NCI-H446 treated with DMSO at 0.1 percent for 48 hours (cell line): ENCODE measurements at regions not wholly inside any gene's neighbourhood (a gene's known extent, or its start where the extent isn't known, plus 50 kb on each side); places are given as distances from the start of the nearest gene placed in this dataset.

Source experiments
- DNase-seq: peaks from one replicate; lab custom pipeline; 2025; lab: John Stamatoyannopoulos, UW

- DNase-seq, result no peak
These were observed 336.6 kb downstream of the EN1 start for GRCh38 chr2:118510807-118511206.

DNA sequence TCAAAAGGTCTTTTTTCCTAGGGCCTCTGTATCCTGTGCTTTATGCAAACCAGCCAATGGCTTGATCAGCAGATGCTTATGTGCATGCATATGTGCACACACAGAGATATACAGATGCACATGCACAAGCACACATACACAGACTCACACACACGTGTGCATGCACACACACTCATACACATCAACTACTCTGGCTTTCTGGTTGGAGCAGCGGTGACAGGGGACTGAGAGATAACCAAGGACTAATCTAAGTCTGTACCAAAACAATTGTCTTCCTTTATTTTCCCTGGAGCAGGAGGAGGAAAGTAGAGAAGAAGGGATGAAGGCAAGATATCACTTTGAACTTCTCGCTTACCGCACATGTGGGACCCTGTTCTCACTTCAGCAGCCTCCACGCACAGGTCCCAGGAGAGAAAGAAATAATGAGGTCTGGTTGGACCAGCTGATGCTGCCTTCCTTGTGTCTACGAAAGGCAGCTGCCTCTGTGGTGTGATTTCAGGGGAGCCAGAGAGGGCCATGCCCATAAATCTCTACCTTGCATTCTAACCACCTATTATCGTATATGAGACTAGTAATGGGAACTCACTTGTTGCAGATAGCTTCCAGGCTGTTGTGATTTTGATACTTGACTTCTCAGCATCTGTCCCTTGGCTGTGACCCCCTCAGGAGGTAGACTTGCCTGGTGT is 338.0 kb downstream of the EN1 start:
- DNase-seq, result no peak

DNA sequence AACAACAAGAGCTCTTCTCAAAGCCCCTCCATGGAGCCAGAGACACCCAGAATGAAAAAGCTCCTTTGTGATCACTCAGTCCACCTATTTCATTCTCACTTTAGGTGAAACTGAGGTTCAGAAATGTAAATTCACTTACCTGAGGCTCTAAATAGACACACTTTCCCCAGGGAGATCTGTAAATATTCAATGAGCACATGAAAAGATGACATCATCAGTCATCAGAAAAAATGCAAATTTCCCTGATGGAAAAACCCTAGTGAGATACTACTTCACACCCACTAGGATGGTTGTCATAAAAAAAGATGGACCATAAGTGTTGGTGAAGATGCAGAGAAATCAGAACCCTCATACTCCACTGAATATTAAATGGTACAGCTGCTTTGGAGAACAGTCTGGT is 339.2 kb downstream of the EN1 start:
- no peak for DNase-seq

GRCh38 chr2:118505436-118505835 is 342.0 kb downstream of the EN1 start:
- no peak for DNase-seq

DNA sequence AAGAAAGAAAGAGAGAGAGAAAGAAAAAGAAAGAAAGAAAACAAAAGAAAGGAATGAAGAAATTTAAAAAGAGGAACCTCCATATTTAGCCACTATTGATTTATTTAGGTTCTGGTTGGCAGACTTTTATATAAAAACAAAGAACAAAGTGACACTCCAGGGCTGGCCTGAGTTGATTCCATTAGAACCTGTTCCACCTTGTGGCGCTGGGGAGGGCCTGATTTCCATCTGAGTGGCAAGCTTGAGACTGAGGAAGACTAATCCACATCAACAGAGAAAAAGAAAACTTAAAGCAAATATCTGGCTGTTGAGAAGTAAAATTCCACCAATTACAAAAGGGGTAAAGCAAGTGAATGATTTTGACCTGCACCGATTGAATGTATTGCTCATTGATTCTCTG is 345.3 kb downstream of the EN1 start:
- DNase-seq, result no peak

DNA sequence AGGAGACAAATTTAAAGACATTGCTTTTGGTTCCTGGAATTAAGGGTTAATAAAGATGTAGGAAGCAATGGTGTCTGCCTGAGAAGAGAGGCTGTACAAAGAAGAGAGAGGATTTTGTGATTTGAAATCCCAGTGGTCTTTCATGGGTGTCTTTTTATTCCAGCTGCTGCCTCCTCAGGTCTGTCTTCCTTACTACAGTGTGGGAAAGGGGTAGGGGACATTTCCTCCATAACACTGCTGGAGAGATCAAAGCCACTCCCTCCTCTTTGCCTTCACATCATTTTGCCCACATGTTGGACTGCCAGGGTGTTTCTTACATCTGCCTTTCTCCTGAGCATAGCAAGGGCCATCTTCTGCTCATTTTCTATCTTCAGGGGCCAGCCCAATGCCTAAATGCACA is 348.5 kb downstream of the EN1 start:
- no peak for DNase-seq

DNA sequence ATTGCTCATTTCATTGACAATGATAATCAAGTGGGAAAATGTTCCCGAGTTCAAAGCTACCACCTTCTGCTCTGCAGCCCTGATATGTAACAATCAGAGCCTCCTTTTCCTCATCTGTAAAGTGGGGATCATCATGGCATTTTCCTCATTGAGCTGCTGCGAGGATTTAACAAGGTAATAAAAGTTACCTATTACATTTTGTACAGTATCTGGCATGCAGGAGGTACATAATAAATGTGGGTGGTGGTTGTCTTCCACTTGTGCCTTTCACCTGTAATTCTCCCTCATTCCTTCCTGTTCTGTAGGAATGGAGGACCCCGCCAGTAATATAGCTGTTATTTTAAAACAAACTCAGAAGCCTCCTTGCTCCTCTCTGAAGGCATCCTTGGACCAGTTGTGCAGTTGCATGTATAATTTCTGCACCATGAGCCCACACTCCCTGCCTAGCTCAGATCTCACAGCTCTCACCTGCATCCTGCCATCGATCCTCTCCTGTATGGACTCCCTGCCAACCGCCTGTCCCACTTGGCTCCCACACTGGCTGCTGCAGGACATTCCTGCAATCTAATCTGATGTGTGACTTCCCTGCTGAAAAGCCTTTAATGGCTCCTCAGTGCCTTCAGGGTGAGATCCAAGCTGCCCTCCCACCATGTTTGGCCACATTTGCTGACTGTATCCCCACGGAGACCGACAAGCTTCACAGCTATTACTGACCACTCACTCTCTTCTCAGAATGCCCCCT is 350.4 kb downstream of the EN1 start:
- DNase-seq, result no peak

GRCh38 chr2:118496467-118496866 is 351.0 kb downstream of the EN1 start:
- no peak for DNase-seq

- no peak for DNase-seq
These were observed 352.2 kb downstream of the EN1 start for GRCh38 chr2:118495290-118495689.

- no peak for DNase-seq
These were observed 354.2 kb downstream of the EN1 start for GRCh38 chr2:118493213-118493612.

DNA sequence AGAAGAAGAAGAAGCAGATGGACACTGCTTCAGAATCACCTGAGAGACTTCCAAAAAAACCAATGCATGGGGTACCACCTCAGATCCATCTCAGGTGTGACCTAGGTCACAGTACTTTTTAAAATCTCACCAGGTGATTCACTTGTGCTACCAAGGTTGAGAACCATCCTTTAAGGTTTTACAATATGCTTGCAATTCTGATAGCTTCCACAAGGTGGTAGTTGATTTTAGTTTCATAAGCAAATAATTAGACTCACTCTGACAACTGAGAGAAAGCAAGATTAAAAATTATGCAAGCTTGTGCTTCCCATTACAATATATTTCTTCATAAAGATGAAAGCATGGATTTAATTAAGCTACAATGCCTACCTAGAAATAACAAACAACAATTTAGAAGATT is 355.1 kb downstream of the EN1 start:
- no peak for DNase-seq

- DNase-seq, result no peak
These were observed 357.1 kb downstream of the EN1 start for GRCh38 chr2:118490330-118490729.

DNA sequence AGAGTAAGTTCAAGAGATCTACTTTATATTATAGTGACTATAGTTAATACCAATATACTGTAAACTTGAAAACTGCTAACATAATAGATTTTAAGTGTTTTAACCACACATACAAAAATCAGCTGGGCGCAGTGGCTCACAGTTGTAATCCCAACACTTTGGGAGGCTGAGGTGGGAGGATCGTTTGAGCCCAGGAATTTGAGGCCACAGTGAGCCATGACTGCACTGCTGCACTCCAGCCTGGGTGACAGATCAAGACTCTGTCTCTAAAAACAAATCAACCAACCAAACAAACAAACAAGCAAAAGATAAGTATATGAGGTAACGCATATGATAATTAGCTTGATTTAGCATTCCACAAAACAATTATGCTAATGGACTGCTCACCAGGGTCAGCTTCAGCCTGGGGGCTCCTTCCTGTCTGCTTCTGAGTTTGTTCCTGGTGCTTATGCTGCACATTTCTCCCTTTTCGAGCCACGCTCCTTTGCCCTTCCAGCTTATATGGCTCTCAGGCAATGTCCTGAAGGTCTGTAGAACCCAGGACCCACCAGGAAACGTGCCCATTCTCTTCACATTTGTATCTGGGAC is 357.6 kb downstream of the EN1 start:
- DNase-seq, result no peak

DNA sequence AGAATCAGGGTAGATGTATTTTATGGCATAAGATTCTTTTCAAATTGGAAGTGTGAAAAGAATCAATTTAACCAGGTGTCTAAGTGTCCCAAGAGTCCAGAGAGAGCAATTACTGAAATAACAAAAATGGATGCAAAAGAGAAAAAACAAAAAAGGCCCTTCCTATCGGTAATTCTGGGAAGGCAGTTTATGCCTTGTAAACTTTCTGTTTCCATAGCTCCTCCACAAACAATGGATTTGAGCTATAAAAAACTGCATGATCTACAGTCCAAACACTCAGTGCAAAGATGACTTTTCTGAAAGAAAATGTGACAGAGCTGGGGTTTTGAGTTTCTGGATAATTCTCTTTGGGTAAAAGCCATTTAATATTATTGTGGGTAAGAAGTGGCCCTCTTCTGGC is 366.1 kb downstream of the EN1 start:
- no peak for DNase-seq

- DNase-seq, result no peak
These were observed 368.4 kb downstream of the EN1 start for GRCh38 chr2:118479020-118479419.

- no peak for DNase-seq
These were observed 370.2 kb downstream of the EN1 start for GRCh38 chr2:118477111-118477862.

GRCh38 chr2:118475622-118476205 is 371.7 kb downstream of the EN1 start:
- DNase-seq, result no peak

DNA sequence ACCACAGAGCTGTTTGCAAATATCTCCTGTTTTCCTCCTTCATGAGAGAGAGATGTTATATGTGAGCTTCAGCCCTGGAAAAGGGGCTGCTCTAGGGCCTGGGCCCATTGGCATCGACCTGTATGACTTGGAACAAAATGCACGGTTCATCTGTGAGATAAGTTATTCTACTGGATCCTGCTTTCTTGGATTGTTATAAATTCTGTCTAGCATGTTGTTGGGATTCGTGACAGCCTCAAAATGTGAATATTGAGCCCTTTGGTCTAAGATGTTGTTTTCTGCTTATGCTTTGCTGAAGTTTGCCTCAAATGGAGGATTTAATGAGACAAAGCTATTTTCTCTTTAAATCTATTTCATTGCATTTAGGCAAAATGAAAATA is 372.9 kb downstream of the EN1 start:
- DNase-seq, result no peak

DNA sequence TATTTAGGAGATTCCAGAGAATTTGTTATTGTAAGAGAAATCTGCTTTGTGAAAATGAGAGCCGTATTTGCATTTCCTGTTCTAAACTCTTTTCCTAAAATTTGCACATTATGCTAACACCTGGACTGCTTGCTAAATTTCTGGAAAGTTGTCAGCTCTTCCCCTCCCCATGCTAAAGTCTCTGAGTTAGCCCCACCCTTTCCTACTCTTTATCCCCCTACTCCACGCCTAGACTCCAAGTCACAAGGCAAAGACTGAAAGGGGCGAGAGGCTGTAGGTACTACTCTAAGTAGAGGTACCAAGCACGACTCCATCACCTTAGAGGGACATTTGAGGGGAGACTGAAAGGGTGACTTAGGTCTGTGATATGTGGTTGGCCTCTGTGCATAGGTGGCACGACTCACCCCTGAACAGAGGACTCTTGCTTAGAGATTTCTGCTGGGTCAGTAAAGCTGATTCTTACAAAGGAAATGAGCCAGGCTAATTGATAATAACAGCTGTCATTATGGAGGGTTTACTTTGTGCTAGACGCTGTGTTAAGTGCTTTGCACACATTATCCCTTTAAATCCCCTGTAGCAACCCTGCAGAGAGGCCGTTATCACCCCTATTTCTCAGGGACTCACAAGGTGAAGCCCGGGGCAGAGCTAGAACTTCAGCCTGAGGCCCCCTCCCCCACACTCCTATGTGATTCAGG is 373.5 kb downstream of the EN1 start:
- DNase-seq, result no peak

- DNase-seq, result no peak
These were observed 374.2 kb downstream of the EN1 start for GRCh38 chr2:118473241-118473640.

- DNase-seq, result no peak
These were observed 377.2 kb downstream of the EN1 start for GRCh38 chr2:118470297-118470696.

GRCh38 chr2:118469103-118469502 is 378.3 kb downstream of the EN1 start:
- no peak for DNase-seq
